HG03095 (cell line): ENCODE measurements at regions not wholly inside any gene's neighbourhood (a gene's known extent, or its start where the extent isn't known, plus 50 kb on each side); places are given as distances from the start of the nearest gene placed in this dataset.

Experiments used
- ATAC-seq: cut with Tn5 transposase; IDR thresholded peaks from one replicate; pipeline ENCODE4 v1.9.1; 2021; ENCODE audit warnings: moderate library complexity; ENCODE audit not compliant: unreplicated experiment

DNA sequence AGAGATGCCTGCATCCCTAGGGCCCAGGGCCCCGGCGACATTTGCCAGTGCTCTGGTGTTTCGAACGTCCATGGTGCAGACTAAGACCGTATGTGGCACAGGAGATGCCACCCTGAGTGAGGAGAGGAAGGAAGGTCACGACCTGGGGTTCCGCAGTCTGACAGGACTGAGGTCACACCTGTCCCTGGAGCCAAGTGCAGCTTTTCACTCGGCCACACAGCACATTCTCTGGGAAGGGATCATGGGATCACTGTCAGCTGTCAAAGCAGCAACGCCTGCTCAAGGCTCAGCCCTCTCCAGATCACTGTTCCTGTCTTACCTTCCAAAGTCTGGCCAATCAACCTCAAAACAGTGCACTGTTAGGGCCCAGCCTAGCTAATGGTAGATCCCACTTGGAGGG lies 243.6 kb downstream of the SIPA1L2 start:
- no peak for ATAC-seq

DNA sequence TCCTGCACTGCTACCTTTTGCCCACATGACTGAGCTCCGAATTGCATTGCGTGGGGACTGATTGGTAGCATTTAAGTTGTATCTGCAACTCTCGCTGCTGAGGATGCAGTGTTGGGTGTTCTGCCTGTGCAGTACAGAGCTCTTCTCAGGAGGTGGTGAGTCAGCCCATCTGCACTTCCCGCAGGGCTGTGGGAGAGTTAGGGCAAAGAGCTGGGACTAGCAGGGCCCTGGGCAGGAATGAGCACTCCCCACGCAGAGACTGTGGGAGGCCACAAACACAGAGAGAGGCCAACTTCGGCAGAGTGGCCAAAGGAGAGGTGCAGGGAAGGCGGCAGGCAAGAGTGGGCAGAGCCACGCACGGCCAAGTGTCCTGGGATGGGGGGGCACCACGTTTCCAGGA lies 244.7 kb downstream of the SIPA1L2 start:
- no peak for ATAC-seq

DNA sequence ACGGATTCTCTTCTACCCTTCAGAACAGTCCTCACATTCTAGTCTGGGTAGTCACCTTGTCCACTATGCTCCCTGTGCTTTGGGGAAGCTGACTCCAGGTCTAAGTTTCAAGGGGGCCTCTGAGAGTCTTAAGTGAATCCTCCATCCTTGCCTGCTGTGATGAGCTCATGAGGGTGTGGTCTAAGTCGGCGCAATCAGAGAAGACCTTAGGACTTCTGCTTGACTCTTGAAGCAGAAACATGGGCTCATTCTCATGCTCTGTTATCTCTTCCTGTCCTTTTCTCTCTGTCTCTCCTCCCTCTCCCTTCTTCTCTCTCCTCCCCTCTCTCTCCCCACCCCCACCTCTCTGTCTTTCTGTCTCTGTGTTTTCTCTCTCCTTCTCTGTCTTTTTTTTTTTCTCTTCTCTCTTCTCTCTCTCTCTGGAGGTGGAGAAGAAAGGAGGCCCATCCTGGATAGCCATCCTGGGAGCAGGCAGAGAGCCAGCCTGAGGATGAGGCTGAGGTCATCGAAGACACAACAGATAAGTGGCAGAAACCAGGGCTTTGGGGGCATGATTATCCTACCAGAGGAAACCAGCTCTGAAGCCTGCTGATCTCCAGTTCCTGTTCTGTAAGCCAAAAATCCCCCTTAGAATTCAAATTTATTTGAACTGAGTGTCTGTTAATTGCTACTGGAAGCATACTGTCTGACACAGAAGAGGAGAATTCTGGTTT lies 245.6 kb downstream of the SIPA1L2 start:
- no peak for ATAC-seq

DNA sequence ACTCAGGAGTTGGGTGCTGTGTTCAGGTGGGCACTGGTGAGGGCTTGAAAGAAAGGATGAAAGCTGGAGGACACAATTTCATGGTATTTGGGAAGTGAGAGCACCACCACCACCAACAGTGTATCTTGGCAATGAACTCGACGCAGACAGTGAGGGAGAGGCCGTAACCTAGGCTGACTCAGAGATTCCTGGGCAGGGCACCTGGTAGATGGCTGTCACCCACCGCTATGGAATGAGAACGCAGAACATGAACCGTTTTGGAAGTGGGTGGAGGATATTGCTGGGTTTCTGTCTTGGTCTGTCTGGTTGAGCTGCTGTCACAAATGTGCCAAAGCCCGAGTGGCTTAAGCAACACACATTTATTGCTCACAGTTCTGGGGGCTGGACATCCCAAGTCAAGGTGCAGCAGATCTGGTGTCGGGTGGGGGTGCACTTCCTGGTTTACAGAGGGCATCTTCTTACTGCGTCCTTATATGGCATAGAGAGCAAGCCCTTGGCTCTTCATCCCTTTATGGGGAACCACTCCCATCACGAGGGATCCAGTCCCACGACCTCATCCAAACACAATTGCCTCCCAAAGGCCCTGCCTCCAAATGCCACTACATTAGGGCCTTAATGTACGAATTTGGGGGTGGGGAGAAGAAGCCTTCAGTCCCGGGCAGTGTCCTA lies 246.3 kb downstream of the SIPA1L2 start:
- no peak for ATAC-seq

DNA sequence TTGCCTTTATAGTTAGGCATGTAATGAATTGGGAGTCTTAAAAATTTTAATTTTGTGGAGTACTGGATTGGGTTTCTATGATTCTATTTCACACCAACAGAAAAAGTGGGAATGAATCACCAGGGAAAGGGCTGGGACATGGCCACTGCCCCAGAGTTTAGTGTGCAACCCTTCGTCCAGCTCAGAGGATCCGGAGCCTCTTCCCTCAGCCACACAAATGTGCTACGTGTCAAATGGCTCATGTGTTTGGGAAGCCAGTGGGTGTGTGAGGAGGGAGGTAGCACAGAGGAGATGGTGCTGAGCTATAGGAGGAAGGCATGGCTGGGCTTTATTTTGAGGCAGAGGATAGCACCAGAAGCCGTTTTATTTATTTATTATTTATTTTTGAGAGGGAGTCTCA lies 247.3 kb downstream of the SIPA1L2 start:
- no peak for ATAC-seq

DNA sequence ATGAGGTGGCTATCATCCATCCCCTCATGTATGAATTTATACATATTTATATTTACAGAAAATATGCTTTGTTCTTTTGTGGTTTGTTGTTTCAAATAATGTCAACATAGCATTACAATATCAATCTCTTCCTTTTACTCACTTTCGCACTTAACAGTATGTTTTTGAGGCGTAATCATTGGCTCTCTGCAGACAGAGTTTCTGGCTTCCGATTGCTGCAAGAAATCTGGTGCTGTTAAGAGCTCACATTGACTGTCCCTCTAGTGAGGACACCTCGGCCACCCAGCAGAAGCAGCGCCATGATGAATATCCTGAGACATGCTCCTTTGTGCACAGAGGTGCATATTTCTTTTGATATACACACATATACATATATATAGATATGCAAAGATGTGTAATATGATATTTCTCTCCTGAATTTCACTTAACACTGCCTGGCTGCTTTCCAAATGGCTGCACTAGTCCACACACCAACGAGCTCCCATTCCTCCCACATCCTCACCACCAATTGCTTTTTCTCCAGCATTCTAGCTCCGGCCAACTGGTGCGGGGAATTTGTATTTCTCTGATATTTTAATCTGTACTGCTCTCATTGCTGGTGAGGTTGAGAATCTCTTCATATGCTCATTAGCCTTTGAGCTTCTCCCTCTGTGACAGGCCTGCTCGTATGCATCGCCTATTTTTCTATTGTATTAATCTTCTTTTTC lies 248.4 kb downstream of the SIPA1L2 start:
- no peak for ATAC-seq

DNA sequence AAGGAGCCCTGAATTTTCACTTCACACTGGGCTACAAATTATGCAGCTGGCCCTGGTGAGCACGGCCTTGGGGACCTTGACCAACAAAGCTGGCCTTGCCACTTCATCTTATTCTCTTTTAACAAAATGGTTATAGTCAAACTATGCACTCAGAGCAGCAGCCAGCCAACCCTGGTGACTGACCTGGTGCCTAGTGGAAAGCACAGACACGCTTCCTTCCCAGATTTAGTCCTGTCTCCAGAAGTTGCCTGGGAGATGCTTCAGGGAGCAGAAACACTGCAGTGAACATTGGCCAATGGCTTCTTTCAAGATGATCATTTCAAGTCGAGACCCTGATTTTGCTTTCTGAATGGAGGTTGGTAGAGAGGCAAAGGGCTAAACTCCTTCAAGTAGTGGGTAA lies 249.3 kb downstream of the SIPA1L2 start:
- no peak for ATAC-seq

DNA sequence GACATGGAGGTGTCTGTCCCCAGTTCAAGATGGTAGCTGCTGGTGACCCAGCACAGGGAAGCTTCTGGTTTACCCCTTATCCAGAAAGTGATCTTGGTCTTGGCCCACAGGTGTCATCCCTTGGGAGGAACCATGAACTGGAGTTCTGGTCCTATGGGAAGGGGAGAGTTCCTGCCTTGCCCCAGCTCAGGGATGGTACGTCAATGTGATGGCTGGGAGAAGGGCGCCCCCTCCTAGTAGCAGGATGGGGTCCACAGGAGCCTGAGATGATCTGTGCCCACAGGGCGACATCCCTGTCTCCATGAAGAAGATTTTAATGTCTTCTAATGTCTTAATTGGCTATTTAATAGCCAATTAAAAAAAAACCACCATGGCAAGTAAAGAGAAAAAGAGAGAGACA lies 249.8 kb downstream of the SIPA1L2 start:
- no peak for ATAC-seq

DNA sequence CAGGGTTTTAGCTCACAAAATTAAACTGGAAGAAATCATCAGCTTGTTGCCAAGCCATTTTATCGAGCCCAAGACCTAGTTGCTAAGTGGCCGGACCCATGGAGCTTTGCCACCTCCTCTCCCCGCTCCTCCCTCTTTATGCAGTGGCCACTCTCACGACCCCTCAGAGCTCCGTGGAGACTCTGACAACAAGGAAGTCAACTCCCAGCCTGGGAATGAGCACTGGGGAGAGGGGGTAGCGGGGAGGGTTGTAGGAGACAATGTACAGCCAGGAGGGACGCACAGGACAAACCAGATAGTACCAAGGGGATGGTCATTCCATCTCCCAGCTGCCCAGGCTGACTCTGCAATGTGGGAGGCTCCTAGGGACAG lies 250.9 kb downstream of the SIPA1L2 start:
- no peak for ATAC-seq

DNA sequence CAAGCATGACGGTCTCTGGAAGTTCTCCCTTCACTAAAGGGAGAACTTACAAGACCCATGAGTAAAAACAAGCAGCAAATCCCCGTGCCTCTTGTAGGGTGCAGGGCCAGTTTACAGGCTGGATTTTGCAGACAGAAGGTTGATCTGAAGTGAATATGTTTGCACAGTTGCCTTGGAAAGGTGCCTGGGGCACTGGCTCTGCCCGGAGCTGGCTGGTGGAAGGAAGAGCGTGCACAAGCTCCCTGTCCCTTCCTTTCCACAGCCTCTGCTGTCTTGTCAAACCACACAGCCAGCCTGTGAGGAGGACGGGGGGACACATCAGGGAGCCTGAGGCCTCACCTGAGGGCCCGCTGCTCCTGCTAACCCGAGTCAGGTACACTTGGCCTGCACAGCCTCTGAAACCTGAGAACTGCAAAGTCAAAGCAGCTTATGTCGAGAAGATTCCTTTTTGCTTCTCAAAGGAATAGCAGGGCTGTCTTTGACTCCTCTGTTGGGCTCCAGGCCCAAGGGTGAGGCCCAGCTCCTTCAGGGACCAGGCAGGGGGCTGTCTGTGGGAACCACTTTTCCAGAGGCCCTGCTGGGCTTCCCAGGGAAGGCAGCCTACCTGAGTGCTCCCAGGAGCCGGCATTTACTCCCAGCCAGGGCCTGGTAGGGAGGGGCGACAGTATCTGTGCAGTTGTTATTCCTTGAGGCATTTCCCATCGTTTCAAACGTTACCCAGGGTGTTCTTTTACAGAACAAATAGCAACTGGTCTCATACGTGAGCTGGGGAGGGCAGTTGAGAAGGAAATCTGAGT lies 251.5 kb downstream of the SIPA1L2 start:
- no peak for ATAC-seq

DNA sequence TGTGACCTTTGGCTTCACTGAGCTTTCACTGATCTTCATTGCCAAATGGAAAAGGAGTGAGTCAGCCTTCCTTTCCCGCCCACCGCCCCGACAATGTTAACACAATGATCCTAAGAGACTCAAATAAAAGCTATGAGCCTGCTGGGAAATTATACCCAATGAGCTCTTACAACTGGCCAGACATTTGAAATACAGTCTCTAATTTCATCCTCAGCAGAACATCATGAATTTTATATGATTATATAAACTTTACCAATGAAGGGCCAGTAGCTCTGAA lies 252.5 kb downstream of the SIPA1L2 start:
- ATAC-seq: no peak

DNA sequence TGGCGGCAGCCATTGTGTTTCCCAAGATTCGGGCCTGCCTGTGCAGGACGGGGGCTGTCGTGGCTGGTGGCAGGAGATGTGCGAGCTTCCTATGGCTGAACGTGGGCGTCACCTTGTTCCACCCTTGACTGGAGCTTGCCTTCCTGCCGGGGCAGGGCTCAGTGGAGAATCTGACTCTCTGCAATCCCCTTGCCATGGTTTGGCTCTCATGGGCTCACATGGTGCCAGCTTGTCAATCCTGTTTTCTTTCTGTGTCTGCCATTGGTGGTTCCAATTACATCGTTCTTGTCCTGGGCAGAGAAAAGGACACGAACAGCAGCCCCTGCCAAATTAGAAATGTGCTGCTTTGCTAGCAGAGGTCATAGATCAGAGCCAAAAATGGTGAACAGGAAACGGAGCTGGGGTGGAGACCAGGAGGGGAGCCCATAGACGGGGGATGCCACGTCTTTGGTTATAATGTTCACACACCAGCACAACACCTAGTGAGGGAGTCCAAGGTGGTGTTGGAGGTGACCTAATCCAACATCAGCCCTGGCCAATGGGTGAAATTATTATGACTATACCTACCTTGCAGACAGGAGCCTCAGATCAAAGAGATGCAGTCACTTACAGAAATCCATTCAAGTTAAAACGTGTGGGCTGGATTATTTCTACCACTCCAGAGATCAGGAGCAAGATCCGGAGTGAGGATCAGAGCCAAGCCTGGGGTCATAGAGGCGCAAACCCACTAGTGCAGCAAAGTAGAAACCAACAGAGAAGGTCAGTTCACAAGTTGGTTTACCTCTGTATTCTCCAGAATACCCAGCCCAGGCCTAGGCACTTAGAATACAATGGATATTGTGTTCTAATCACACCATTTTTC lies 253.1 kb downstream of the SIPA1L2 start:
- ATAC-seq: no peak

DNA sequence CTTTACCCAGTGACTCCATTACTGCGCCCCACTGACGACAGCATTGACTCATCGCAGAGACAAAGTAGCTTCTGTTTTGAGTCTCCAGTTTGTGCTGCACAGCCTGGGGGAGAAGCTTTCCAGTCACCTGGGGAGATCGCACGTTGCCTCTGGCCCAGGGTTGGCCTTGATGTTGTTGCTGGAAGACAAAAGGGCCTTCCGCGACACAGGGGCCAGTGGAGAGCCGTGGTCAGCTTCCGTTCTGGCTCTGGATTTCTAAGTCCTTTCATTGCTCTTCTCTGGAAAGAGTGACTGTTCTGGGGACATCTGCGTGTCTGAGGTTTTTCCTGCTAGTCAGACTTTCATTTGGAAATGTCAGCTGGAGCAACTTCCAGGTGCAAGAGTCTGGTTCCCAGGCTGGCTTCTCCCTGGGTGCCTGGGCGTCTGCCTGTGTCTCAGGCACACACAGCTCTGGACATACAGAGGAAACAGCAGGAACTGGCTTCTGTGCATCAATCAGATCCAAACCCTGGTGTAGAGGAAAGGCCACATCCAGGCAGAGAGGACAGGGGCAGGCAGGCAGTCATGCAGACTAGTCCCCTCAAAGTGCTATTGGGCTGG lies 257.0 kb downstream of the SIPA1L2 start:
- ATAC-seq: no peak

DNA sequence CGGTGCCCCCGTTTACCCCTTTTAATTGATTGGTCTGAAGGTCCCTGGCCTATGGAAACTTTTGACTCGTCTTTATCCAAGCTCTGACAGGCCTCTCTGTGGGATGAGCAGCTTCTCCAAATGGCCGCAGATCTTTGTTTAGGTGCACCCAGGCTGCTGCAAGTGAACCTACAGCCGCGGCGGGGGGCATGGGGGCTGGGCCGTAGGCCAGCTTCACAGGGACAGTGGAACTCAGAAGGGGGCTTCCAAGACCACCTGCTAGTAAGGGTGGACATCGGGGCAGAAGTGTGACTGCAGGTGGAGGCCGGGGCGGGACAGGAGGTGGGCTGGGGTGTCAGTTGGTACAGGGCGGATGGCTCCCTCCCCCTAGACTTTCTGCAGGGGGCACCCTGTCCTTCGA lies 257.5 kb downstream of the SIPA1L2 start:
- no peak for ATAC-seq

DNA sequence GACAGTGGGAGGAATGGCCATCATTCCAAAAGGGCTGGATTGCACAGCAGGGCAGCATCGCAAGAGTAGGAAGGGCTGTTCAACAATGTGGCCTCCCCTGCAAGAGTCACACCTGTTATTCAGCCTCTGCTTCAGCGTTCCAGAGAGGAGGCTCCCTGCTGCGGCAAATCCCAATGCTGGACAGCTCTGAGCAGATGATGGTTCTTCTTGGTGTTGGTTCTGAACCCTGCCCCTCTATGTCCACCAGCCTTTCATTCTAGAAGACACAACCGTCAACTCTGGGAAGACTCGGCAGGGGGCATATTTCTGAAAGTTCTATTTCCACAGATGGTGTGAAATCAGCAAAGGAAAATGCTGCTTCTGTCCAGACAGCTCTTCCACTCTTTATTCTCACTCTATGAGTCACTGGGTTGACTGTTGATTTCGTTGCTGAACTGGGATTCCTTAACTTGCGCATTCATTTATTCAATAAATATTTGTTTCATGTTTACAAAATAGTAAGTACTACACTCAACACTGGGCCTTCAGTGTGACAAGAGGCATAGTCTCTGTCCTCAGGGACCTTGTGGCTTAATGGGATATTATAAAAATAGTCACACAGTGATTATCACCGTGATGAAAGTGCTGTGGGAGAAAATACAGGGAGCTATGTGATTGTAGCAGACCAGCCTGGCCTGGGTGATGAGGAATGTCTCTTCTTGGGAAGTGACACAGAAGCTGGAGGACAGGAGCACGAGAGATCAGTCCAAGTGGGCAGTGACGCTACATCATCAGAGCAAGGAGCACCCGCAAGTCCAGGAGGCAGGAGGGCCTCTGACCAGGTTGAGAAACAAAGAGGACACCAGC lies 260.3 kb downstream of the SIPA1L2 start:
- ATAC-seq: no peak

DNA sequence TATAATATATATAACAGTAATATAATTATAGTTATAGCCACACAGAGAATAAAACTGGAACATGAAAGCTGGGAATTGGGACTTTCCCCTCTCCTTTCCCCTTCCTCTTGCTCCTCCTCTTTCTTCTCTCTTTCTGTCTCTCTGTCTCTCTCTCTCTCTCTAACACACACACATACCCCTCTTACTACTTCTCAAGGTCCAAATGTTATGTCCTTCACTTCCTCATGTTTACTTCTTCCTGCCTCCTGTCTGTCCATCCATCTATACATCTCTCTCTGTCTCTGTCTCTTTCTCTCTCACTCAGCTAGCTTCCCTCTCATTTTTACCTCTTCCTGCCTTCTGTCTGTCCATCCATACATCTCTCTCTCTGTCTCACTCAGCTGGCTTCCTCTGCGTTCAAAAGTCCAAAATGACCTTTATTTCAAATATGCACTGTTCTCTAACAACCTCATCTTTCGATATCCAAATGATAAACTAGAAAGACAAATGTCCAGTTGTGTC lies 261.1 kb downstream of the SIPA1L2 start:
- ATAC-seq: no peak

DNA sequence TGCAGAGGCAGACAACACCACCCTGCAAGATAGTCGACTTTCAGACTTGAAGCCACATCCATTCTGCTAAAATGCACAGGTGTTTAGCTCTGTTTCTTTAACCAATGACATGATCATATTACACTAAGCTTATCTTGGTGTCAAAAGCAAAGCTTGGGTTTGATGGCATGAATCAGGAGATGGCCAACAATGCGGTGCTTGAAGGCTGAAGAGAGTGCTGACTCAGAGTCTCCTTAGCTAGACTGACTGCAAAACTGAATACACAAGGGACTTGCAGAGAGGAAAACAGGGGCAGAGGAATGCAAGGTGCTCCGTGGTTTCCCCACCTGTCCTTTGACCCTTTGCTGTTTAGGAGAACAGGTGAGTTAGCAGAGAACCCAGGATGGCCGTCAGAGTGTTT lies 262.6 kb downstream of the SIPA1L2 start:
- ATAC-seq: no peak

DNA sequence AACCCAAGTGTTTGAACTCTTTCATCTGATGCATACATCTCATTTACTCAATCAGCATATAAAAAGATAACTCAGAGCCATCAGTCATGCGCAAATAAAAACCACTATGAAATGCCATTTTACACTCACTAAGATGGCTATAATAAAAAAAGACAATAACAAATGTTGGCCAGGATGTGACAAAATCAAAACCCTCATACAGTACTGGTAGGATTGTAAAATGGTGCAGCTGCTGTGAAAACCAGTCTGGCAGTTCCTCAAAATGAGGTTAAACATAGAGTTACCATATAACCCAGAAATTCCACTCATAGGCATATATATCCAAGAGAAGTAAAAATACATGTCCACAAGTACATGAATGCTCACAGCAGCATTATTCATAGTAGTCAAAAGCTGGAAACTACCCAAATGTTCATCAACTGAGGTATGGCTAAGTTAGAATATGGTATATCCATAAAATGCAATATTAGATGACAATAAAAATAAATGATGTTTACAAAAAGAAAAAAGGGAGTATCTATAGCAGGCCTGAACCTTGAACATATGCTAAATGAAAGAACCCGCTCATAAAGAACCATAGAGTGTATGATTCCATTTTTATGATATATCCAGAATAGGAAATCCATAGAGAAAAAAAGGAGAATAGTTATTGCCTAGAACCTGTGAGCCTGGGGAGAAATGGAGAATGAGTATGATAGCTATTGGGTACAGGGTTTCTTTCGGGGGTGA lies 265.1 kb downstream of the SIPA1L2 start:
- ATAC-seq: no peak

DNA sequence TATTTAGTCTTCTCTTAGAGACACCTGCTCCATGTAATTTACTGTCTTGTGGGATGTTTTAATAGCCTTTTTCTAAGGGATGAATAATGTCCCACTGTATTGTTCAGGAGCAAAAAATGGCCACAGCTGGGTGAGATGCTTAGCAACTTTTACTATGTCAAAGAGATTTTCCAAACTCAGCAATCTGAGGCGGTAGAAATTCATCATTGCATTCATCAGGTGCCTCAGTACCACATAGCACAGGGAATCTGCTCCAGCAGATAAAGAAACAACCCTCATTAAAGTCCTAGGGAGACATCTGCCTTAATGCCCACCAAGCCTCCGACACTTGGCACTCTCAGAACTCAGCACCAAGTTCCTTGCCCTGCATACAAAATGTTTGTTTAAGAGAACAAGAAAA lies 266.9 kb downstream of the SIPA1L2 start:
- ATAC-seq: no peak
